GM12872 (cell line): ENCODE measurements at regions not wholly inside any gene's neighbourhood (a gene's known extent, or its start where the extent isn't known, plus 50 kb on each side); places are given as distances from the start of the nearest gene placed in this dataset.

Experiments
- TF ChIP-seq, protein P1 (sequence below): IDR thresholded peaks from 3 replicates; pipeline ENCODE4 v1.5.1; 2011; ENCODE audit warnings: low read depth, mild to moderate bottlenecking, low read length, moderate library complexity; ENCODE audit not compliant: insufficient read depth

DNA sequence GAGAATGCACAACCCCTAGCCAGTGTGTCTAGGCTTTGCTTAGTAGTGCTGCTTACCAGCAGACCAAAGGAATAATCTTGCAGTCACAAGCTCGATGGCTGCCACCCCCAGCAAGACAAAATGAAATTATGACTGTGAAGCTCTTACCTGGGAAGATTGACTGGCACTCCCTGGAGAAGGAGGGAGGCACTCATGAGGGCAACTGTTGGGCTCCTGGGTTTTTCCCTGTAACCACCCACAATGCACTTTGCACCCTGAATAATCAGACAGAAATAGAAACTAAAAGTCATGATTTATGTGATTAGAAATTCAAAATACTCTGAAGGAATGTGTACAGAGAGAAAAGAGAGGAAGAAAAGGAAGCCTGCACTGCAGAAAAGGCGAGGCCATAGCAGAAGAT is 144.3 kb upstream of the DGKB start:
- TF ChIP-seq, protein P1, sequence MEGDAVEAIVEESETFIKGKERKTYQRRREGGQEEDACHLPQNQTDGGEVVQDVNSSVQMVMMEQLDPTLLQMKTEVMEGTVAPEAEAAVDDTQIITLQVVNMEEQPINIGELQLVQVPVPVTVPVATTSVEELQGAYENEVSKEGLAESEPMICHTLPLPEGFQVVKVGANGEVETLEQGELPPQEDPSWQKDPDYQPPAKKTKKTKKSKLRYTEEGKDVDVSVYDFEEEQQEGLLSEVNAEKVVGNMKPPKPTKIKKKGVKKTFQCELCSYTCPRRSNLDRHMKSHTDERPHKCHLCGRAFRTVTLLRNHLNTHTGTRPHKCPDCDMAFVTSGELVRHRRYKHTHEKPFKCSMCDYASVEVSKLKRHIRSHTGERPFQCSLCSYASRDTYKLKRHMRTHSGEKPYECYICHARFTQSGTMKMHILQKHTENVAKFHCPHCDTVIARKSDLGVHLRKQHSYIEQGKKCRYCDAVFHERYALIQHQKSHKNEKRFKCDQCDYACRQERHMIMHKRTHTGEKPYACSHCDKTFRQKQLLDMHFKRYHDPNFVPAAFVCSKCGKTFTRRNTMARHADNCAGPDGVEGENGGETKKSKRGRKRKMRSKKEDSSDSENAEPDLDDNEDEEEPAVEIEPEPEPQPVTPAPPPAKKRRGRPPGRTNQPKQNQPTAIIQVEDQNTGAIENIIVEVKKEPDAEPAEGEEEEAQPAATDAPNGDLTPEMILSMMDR, result no peak

DNA sequence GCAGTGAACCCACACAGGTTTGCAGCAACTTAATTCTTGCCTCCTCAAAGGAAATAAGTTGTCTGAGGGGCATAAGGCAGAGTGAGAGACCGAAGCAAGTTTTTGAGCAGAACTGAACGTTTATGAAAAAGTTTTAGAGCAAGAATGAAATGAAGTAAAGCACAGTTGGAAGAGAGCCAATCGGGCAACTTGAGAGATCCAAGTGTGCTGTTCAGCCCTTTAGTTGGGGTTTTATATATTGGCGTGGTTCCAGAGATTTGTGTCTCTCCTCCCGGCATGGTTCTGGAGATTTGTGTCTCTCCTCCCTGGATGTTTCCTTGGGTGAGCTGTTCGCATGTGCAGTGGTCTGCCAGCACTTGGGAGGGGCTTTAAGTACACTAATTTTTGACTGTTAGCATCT is 141.4 kb upstream of the DGKB start:
- TF ChIP-seq, protein P1, result no peak

DNA sequence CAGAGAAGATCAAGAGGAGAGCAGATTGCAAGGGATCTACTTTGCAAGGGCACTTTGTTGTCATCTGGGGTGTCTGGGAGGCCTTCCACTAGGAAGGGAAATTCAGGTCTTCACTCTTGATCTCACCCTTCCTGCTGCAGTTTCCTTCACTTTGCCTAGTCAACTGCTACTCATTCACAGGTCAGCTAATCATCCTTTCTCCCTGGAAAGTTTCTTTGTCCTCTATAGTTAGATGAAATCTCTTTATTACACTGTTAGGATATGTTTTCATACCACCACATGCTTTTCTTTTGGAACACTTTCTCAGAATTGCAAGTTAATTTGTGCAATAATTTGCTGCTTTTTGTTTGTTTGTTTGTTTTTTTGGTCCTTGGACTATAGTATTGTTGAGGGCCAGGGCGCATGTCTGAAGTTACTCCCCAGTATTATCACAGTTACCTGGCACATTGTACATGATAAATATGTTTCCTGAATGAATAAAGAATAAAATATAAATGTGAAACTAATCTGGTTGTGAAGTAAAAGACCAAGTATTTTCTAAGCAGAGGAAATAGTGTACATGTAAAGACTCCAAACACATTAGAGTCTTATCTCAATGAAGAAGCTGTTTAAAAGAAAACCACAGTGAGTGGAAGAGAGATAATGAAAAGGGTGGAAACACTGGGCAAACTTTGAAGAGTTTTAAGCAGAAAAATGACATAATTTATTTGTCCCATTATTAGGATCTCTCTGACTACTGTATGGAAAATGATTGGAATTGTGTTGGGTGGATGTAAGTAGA is 139.9 kb upstream of the DGKB start:
- TF ChIP-seq, protein P1, result no peak

DNA sequence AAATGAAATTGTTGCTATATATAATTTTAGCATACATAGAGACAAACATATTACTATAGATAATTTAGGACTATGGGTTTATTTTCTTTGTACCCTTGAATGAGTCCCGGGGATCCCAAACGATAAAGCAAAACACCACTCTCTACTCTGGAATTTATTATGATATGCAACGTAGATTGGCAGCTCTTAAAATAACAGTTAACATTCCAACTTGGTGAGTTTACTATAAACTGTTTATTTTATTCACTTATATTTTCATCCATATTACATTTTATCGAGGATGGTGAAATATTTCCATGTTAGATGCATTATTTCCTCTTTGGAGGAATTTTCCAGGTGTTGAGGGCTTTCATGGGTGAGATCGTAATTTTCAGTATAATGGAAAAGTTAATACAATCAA is 138.7 kb upstream of the DGKB start:
- TF ChIP-seq, protein P1, result no peak

DNA sequence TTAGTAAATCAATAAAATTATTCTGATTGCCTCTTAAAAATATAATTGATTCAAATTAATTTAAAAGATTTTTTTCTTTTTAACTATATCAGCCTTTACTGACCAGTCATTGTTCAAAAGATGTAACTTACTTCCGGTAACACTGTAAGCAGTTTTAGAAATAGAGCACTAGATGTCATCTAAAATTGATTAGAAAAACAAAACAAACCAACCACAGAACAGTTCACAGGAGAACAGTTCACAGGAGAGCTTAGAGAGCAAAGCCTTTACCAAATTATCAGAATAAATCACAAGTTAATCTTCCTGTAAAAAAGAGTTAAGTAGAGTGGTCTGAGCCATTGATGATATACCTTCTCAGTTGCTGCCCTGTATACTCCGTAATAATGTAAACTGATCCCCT is 133.3 kb upstream of the DGKB start:
- TF ChIP-seq, protein P1, result no peak

DNA sequence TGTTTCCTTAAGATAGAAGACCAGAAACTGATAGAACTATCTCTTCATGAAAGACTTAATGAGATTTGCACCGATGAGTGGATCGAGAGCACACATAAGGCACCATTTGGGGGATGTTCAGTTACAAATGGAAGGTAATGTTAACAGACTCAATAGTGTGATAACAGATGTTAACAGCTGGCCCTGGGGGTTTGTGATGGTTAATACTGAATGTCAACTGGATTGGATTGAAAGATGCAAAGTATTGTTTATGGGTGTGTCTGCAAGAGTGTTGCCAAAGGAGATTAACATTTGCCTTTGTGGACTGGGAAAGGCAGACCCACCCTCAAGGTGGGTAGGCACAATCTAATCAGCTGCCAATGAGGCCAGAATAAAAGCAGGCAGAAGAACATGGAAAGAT is 130.5 kb upstream of the DGKB start:
- TF ChIP-seq, protein P1, result no peak

DNA sequence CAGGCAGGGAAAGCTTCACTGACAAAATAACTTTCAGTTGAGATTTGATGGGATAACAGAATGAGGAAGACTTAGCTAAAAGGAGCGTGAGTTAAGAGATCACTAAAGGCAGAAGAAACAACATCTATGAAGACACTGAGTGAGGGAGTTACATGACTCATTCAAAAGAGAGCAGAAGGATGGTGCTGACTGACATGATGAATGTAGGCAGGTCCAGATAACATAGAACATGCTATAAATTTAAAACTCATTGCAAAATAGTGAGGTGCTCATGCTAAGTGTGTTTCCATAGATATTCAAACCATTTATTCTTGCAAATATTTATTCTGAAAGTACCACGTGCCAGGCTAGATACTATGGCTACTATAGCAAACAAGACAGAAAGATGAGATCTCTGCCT is 116.4 kb upstream of the DGKB start:
- TF ChIP-seq, protein P1, result no peak
